ENCODE measurements at regions not wholly inside any gene's neighbourhood (a gene's known extent, or its start where the extent isn't known, plus 50 kb on each side); places are given as distances from the start of the nearest gene placed in this dataset.

DNA sequence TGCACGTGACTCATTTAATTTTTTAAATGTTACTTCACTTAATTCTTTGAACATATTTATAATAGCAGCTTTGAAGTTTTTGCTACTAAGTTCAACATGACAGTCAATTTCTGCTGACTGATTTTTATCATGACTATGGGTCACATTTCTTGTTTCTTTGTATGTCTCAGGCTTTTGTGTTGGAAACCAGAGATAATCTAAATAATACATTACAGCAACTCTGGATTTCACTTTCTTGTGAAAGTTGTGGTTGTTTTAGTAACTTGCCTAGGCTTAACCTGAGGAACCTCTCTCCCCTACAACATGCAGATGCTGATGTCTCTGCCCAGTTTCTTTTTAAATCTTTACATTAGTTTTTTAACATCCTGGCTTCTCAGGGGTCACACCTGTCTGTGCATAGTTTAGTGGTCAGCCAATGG, 180.8 kb downstream of the CCDC71L start:
- TF ChIP-seq, protein P1, sequence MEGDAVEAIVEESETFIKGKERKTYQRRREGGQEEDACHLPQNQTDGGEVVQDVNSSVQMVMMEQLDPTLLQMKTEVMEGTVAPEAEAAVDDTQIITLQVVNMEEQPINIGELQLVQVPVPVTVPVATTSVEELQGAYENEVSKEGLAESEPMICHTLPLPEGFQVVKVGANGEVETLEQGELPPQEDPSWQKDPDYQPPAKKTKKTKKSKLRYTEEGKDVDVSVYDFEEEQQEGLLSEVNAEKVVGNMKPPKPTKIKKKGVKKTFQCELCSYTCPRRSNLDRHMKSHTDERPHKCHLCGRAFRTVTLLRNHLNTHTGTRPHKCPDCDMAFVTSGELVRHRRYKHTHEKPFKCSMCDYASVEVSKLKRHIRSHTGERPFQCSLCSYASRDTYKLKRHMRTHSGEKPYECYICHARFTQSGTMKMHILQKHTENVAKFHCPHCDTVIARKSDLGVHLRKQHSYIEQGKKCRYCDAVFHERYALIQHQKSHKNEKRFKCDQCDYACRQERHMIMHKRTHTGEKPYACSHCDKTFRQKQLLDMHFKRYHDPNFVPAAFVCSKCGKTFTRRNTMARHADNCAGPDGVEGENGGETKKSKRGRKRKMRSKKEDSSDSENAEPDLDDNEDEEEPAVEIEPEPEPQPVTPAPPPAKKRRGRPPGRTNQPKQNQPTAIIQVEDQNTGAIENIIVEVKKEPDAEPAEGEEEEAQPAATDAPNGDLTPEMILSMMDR (IDR thresholded peaks at IDR 0.05) = no peak
- Histone ChIP-seq H3K27ac (no peak overlapping the region), H3K4me3 (no peak overlapping the region)
- DNase-seq (ENCODE audit: low spot score) = no peak

- Histone ChIP-seq H3K4me3 (no peak overlapping the region), H3K27ac (no peak overlapping the region)
- TF ChIP-seq, protein P1 (IDR thresholded peaks at IDR 0.05) = no peak
- no peak for DNase-seq (ENCODE audit: low spot score)
These were observed 184.2 kb downstream of the CCDC71L start for GRCh38 chr7:106476751-106477150.

DNA sequence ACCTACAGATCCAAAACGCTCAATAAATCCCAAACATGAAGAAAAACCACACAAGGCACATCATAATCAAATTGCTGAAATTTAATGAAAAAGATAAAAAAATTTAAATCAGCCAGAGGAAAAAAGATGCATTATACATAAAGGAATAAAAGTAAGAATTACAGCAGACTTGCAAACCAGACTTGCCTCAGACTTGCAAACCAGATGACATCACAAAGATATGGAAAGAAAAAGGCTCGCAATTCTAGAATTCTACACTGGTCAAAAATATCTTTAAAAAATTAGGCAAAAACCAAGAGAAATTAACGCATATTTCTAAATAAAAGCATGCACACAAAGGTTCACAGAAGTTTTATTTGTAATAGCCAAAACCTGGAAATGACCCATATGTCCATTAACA, 188.0 kb upstream of the NAMPT start:
- H3K4me3 ChIP-seq = no peak overlapping the region
- TF ChIP-seq, protein P1 (IDR thresholded peaks at IDR 0.05) = no peak
- DNase-seq (ENCODE audit: low spot score) = no peak
- no peak overlapping the region for H3K27ac ChIP-seq

DNA sequence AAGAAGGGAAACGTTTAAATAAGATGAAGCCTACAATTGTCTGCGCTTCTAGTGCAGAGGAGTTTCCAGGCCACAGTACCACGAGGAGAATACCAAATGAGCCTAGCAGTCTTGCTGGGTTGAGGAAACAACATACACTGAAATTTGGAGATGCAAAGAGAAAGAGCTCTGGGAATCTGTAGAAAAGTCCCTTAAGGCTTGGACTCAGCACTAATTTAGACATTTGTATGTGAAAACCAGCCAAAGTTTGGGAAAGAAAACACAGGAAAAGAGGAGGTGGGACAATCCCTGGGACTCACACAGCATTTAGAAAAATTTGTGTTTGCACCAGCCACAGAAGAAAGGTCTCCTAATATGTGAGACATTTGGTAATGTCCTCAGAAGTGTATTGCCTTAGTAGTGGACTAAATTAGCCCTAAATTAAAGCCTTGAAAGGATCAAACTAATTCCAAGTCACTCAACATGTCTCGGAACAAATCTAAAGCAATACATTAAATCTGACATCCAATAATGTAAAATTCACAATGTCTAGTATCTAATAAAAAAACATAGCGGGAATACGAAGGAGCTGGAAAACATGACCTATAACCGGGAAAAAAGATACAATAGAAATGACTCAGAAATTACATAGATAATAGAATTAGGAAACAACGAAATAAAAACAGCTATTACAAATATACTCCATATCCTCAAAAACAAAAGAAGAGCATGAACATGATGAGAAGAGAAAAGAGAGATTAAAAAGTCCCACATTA, 187.1 kb upstream of the NAMPT start:
- no peak overlapping the region for H3K4me3 ChIP-seq
- H3K27ac ChIP-seq = no peak overlapping the region
- TF ChIP-seq, protein P1 (IDR thresholded peaks at IDR 0.05) = no peak
- DNase-seq (ENCODE audit: low spot score) = no peak

- no peak for DNase-seq (ENCODE audit: low spot score)
- TF ChIP-seq, protein P1 (IDR thresholded peaks at IDR 0.05) = no peak
- Histone ChIP-seq H3K27ac (no peak overlapping the region), H3K4me3 (no peak overlapping the region)
These were observed 186.2 kb upstream of the NAMPT start for GRCh38 chr7:106471021-106471420.

DNA sequence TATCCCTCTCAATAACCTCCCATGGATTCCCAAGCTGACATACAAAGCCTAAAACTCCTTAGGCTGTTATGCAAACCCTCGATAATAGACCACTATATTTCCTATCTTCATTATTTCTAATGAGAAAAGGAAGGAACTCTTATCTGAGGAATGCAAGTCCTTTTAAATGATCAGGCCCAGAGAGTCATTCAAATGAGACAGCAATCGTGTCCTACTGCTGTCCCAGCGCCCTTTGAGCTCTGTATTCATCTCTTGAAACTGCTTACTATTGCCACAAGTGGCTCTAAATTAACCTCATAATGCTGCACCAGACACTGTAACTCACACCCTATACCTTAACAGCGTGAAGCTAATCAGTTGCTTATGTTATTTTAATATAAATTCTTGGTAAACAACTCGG, 182.1 kb upstream of the NAMPT start:
- no peak for DNase-seq (ENCODE audit: low spot score)
- Histone ChIP-seq H3K4me3 (no peak overlapping the region), H3K27ac (peak overlapping the region; percentile 62 to 70)
- TF ChIP-seq, protein P1 (IDR thresholded peaks at IDR 0.05) = no peak
